ENCODE measurements at regions not wholly inside any gene's neighbourhood (a gene's known extent, or its start where the extent isn't known, plus 50 kb on each side); places are given as distances from the start of the nearest gene placed in this dataset.

DNA sequence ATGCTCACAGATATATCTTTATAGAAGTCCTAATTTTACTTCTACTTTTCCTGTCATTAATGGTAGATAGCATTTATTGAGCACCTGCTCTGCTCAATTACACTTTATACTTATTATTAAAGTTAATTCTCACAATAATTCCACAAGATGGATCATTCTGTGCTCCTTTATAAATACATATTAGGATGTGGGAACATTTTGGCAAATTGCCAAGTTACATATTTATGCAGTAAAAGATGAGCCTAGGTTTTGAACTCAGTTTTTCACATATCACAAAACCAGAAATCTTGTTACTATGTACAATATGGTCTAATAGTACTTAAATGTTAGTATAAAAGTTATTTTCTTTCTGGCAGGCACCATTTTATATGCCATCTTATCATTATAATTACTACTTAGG lies 895.0 kb upstream of the B3GALT2 start:
- no peaks in the 10 kb centered on the region for H3K4me1 ChIP-seq (ENCODE audit: insufficient read depth, low read length)
- no peak overlapping the region for H3K4me3 ChIP-seq (ENCODE audit: low read length)
- no peak overlapping the region for H3K9ac ChIP-seq (ENCODE audit: low read depth, low read length)

DNA sequence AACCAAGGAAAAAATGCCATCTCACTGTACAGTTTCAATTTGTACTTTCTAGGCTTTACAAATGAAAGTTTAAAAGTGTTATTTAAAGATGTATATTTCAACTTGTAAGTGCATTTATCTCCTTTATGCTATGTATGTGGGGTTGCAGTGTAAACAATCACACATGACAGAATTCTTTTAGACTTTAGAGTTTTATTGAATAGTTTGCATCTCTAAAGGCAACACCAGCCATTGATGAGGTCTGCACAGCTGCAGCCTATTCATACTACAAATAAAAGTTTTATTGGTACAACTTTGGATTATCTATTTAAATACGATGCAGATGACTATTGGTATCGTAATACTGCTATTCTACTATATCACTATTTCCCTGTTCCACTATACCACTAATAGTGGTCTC lies 894.4 kb upstream of the B3GALT2 start:
- no peak overlapping the region for H3K27ac ChIP-seq (ENCODE audit: low read length)
- no peaks in the 10 kb centered on the region for H3K27me3 ChIP-seq (ENCODE audit: insufficient read depth, low read length)
- no peaks in the 10 kb centered on the region for H3K4me1 ChIP-seq (ENCODE audit: insufficient read depth, low read length)
- no peaks in the 10 kb centered on the region for H3K36me3 ChIP-seq (ENCODE audit: insufficient read depth, low read depth, low read length)
- peaks cover 3% of the 10 kb centered on the region; the same call in 1 of the 2 replicates for H3K9me3 ChIP-seq (ENCODE audit: insufficient read depth, low read depth, low read length)
- no peak overlapping the region for H3K9ac ChIP-seq (ENCODE audit: low read depth, low read length)
- no peak overlapping the region for H3K4me3 ChIP-seq (ENCODE audit: low read length)

More for the DNA sequence above, 895.0 kb upstream of the B3GALT2 start:
- H3K27me3 ChIP-seq (ENCODE audit: insufficient read depth, low read length) = no peaks in the 10 kb centered on the region
- H3K27ac ChIP-seq (ENCODE audit: low read length) = no peak overlapping the region
- H3K9me3 ChIP-seq (ENCODE audit: insufficient read depth, low read depth, low read length) = peaks cover 3% of the 10 kb centered on the region; the same call in 1 of the 2 replicates
- no peaks in the 10 kb centered on the region for H3K36me3 ChIP-seq (ENCODE audit: insufficient read depth, low read depth, low read length)

- Histone ChIP-seq H3K9ac (ENCODE audit: low read depth, low read length) (no peak overlapping the region), H3K27me3 (ENCODE audit: insufficient read depth, low read length) (no peaks in the 10 kb centered on the region), H3K9me3 (ENCODE audit: insufficient read depth, low read depth, low read length) (peaks cover 3% of the 10 kb centered on the region; the same call in 1 of the 2 replicates), H3K4me1 (ENCODE audit: insufficient read depth, low read length) (no peaks in the 10 kb centered on the region), H3K4me3 (ENCODE audit: low read length) (no peak overlapping the region), H3K36me3 (ENCODE audit: insufficient read depth, low read depth, low read length) (no peaks in the 10 kb centered on the region), H3K27ac (ENCODE audit: low read length) (no peak overlapping the region)
These were observed 892.4 kb upstream of the B3GALT2 start for GRCh38 chr1:194078765-194079164.

- H3K9me3 ChIP-seq (ENCODE audit: insufficient read depth, low read depth, low read length) = peaks cover 3% of the 10 kb centered on the region; the same call in 1 of the 2 replicates
- H3K4me3 ChIP-seq (ENCODE audit: low read length) = no peak overlapping the region
- H3K9ac ChIP-seq (ENCODE audit: low read depth, low read length) = no peak overlapping the region
- no peaks in the 10 kb centered on the region for H3K27me3 ChIP-seq (ENCODE audit: insufficient read depth, low read length)
- H3K4me1 ChIP-seq (ENCODE audit: insufficient read depth, low read length) = no peaks in the 10 kb centered on the region
- no peaks in the 10 kb centered on the region for H3K36me3 ChIP-seq (ENCODE audit: insufficient read depth, low read depth, low read length)
- no peak overlapping the region for H3K27ac ChIP-seq (ENCODE audit: low read length)
These were observed 890.2 kb upstream of the B3GALT2 start for GRCh38 chr1:194076646-194077045.

GRCh38 chr1:194073833-194074232 lies 887.4 kb upstream of the B3GALT2 start:
- Histone ChIP-seq H3K9ac (ENCODE audit: low read depth, low read length) (no peak overlapping the region), H3K36me3 (ENCODE audit: insufficient read depth, low read depth, low read length) (no peaks in the 10 kb centered on the region), H3K9me3 (ENCODE audit: insufficient read depth, low read depth, low read length) (peaks cover 3% of the 10 kb centered on the region; the same call in 1 of the 2 replicates), H3K27me3 (ENCODE audit: insufficient read depth, low read length) (no peaks in the 10 kb centered on the region), H3K27ac (ENCODE audit: low read length) (no peak overlapping the region), H3K4me3 (ENCODE audit: low read length) (no peak overlapping the region), H3K4me1 (ENCODE audit: insufficient read depth, low read length) (no peaks in the 10 kb centered on the region)

DNA sequence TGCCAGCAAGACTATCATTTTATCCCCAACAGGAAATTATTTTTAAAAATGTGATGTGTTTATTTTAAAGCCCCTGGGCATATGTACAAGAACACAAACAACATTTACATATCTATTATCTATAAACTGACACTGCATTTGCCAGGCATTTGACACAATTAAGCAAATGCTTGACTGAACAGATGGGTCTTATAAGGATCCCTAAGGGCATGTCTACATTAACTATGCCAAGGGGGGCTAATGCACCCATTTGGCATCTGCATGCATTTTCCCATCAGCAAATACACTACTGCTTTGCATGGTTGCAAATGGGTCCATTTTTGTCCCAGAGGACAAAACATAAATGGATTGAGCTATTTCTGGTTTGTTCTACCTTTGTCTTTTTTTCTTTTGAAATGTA lies 884.8 kb upstream of the B3GALT2 start:
- Histone ChIP-seq H3K4me3 (ENCODE audit: low read length) (no peak overlapping the region), H3K27me3 (ENCODE audit: insufficient read depth, low read length) (no peaks in the 10 kb centered on the region), H3K4me1 (ENCODE audit: insufficient read depth, low read length) (no peaks in the 10 kb centered on the region), H3K9ac (ENCODE audit: low read depth, low read length) (no peak overlapping the region), H3K9me3 (ENCODE audit: insufficient read depth, low read depth, low read length) (no peaks in the 10 kb centered on the region), H3K27ac (ENCODE audit: low read length) (no peak overlapping the region), H3K36me3 (ENCODE audit: insufficient read depth, low read depth, low read length) (no peaks in the 10 kb centered on the region)

DNA sequence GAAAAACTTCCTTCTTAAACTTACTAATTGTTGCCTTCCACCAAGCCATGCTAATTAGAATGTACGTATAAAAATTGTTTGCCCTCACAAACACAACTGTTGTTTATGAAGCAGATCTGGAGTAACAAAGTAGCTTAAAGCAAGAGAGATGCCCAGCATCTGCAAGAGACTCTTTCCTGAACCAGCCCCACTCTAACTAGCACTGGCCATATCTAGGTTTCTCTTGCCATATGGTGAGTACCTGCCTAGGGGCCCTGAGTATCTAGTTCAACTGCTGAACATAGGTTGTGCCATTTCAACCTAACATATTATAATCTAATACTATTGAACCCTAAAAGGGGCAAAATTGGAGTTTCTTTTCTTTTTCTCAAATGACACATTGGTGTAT lies 883.4 kb upstream of the B3GALT2 start:
- Histone ChIP-seq H3K9ac (ENCODE audit: low read depth, low read length) (no peak overlapping the region), H3K9me3 (ENCODE audit: insufficient read depth, low read depth, low read length) (no peaks in the 10 kb centered on the region), H3K4me1 (ENCODE audit: insufficient read depth, low read length) (no peaks in the 10 kb centered on the region), H3K4me3 (ENCODE audit: low read length) (no peak overlapping the region), H3K27ac (ENCODE audit: low read length) (no peak overlapping the region), H3K36me3 (ENCODE audit: insufficient read depth, low read depth, low read length) (no peaks in the 10 kb centered on the region), H3K27me3 (ENCODE audit: insufficient read depth, low read length) (no peaks in the 10 kb centered on the region)

- Histone ChIP-seq H3K4me3 (ENCODE audit: low read length) (no peak overlapping the region), H3K27ac (ENCODE audit: low read length) (no peak overlapping the region), H3K9me3 (ENCODE audit: insufficient read depth, low read depth, low read length) (no peaks in the 10 kb centered on the region), H3K9ac (ENCODE audit: low read depth, low read length) (no peak overlapping the region), H3K27me3 (ENCODE audit: insufficient read depth, low read length) (no peaks in the 10 kb centered on the region), H3K4me1 (ENCODE audit: insufficient read depth, low read length) (no peaks in the 10 kb centered on the region), H3K36me3 (ENCODE audit: insufficient read depth, low read depth, low read length) (no peaks in the 10 kb centered on the region)
These were observed 882.9 kb upstream of the B3GALT2 start for GRCh38 chr1:194069168-194069830.

DNA sequence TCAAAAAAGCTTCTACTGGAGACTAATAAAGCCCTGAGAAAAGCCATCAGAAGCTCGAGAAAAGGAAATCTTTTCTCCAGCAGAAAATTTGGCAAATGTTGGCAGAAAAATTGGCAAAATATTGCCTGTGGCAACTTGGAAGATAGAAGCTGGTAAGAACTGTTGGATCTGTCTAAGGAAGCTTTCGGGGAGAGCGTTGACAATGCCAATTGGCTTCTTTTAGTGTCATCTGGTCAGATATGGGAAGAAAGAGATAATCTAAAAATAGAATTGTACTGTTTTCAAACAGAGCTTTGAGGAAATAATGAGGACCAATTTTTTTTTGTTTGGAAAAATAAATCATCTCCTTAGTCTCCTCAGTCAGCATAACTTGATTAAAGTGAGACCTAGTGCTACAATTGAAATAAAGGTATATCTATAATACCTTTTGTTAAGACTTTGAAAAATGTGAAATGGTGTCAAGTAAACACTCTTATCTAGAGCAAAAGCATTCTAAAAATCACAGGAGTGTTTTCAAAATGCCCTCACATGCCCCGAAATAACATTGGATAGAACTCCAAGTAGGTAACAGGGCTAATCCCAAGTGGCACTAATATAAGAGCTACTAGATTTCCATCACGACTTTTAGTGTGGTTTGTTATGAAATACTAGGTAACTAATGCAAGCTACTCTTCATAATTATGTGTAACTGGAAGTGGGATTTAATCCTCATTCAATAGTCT lies 882.2 kb upstream of the B3GALT2 start:
- Histone ChIP-seq H3K36me3 (ENCODE audit: insufficient read depth, low read depth, low read length) (no peaks in the 10 kb centered on the region), H3K9ac (ENCODE audit: low read depth, low read length) (no peak overlapping the region), H3K27me3 (ENCODE audit: insufficient read depth, low read length) (no peaks in the 10 kb centered on the region), H3K4me3 (ENCODE audit: low read length) (no peak overlapping the region), H3K4me1 (ENCODE audit: insufficient read depth, low read length) (no peaks in the 10 kb centered on the region), H3K9me3 (ENCODE audit: insufficient read depth, low read depth, low read length) (no peaks in the 10 kb centered on the region), H3K27ac (ENCODE audit: low read length) (no peak overlapping the region)

- Histone ChIP-seq H3K4me3 (ENCODE audit: low read length) (no peak overlapping the region), H3K36me3 (ENCODE audit: insufficient read depth, low read depth, low read length) (no peaks in the 10 kb centered on the region), H3K9ac (ENCODE audit: low read depth, low read length) (no peak overlapping the region), H3K27ac (ENCODE audit: low read length) (no peak overlapping the region), H3K27me3 (ENCODE audit: insufficient read depth, low read length) (no peaks in the 10 kb centered on the region), H3K9me3 (ENCODE audit: insufficient read depth, low read depth, low read length) (no peaks in the 10 kb centered on the region), H3K4me1 (ENCODE audit: insufficient read depth, low read length) (no peaks in the 10 kb centered on the region)
These were observed 881.4 kb upstream of the B3GALT2 start for GRCh38 chr1:194067772-194068171.

DNA sequence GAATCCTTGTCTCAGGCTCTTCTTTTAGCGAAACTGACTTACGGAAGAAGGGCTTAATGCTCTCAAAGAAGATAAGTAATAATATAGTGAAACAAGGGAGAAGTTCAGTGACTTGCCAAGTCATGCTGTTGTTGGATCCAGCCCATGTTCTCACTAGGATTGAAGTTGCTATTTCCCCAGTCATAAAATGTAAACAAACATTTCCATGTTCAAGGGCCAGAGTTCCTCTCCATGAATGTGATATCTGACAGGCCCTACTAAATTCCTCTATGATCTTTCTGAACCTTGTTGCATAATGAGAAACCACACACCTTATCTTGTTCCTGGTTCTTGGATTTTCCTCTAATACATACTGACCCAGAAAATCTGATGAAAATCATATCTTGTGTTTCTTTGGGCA lies 876.5 kb upstream of the B3GALT2 start:
- Histone ChIP-seq H3K4me1 (ENCODE audit: insufficient read depth, low read length) (no peaks in the 10 kb centered on the region), H3K4me3 (ENCODE audit: low read length) (no peak overlapping the region), H3K9ac (ENCODE audit: low read depth, low read length) (no peak overlapping the region), H3K9me3 (ENCODE audit: insufficient read depth, low read depth, low read length) (0 out of 2 replicates have a peak, but pooled peaks cover 3% of the 10 kb centered on the region), H3K36me3 (ENCODE audit: insufficient read depth, low read depth, low read length) (no peaks in the 10 kb centered on the region), H3K27ac (ENCODE audit: low read length) (no peak overlapping the region), H3K27me3 (ENCODE audit: insufficient read depth, low read length) (no peaks in the 10 kb centered on the region)

DNA sequence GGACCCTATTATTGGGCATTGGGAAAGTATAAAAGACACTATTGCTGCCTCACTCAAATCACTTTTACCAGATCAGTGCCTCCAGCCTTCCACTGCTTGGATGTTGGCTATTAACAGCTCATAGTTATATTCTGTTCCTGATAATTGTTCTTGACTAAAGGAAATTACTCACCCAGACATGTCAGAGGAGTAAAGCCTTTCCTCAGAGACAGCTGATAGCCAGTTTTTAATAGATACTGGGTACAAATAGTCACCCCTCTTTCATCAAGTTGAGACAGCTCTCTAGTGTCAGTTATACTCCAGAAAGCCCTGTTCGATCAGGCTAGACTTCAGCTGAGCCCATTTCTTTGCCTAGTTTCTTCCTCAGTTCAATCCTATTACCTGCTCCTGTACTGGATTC lies 876.1 kb upstream of the B3GALT2 start:
- no peaks in the 10 kb centered on the region for H3K4me1 ChIP-seq (ENCODE audit: insufficient read depth, low read length)
- H3K9ac ChIP-seq (ENCODE audit: low read depth, low read length) = no peak overlapping the region
- H3K9me3 ChIP-seq (ENCODE audit: insufficient read depth, low read depth, low read length) = 0 out of 2 replicates have a peak, but pooled peaks cover 3% of the 10 kb centered on the region
- no peak overlapping the region for H3K4me3 ChIP-seq (ENCODE audit: low read length)
- no peaks in the 10 kb centered on the region for H3K36me3 ChIP-seq (ENCODE audit: insufficient read depth, low read depth, low read length)
- no peaks in the 10 kb centered on the region for H3K27me3 ChIP-seq (ENCODE audit: insufficient read depth, low read length)
- H3K27ac ChIP-seq (ENCODE audit: low read length) = no peak overlapping the region
